Stimulated activated naive CD8-positive, alpha-beta T cell treated with anti-CD3 and anti-CD28 coated beads, Interleukin-15, Interleukin-2, amounts not matched to agents 100 ng/mL and 50 ng/mL, for 24 hours (primary cell): ENCODE measurements at regions not wholly inside any gene's neighbourhood (a gene's known extent, or its start where the extent isn't known, plus 50 kb on each side); places are given as distances from the start of the nearest gene placed in this dataset.

ENCODE experiments used
- H3K27ac Mint-ChIP-seq: one replicate; pipeline ENCODE4 v1.8.0; 2021; ENCODE audit warnings: mild to moderate bottlenecking, mixed read lengths
- H3K27me3 Mint-ChIP-seq: one replicate; pipeline ENCODE4 v1.8.0; 2021; ENCODE audit warnings: mixed read lengths
- H3K36me3 Mint-ChIP-seq: one replicate; pipeline ENCODE4 v1.8.0; 2021; ENCODE audit warnings: low read depth, mixed read lengths
- H3K4me1 Mint-ChIP-seq: one replicate; pipeline ENCODE4 v1.8.0; 2021; ENCODE audit warnings: low read depth, mixed read lengths
- H3K4me3 Mint-ChIP-seq: one replicate; pipeline ENCODE4 v1.8.0; 2021; ENCODE audit warnings: mild to moderate bottlenecking, mixed read lengths
- H3K9me3 Mint-ChIP-seq: one replicate; pipeline ENCODE4 v1.8.0; 2021; ENCODE audit warnings: mixed read lengths

DNA sequence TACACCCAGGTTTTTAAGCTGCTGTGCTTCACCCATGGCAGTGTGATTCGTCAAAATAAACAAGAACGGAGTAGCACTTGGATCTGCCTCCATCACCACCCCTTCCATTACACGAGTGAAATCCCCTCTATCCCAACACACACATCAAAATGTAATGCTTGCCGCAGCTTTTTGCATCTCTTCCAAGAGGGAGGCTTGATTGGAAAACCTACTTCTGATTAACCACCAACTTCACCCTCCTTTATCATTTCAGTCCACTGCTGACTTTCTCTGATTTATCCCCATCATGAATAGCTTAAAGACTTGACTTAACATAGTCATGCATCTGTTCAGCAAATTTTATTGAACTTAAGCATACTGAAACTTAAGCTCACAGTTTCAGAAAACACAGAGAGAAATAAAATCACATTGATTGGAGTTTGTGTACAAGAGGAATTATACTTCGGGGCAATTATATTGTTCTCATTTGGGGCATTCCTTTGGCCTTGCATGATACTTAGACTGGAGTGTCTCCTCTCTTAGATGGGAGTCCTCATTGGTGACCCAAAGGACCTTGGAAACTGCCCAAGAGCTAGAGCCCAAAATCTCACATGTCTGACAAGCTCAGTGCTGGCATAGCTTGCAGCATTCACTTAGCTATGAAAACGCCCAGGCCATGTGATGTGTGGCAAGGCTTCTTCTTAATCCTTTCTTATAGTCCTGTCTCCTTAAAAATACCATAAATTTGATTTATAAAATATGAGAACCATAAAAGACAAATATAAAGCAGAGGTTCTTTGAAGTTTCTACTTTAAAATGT, 124.3 kb upstream of the UMPS start:
- Mint-ChIP-seq H3K9me3 (no peaks in the 10 kb centered on the region), H3K27me3 (peaks cover 14% of the 10 kb centered on the region)

GRCh38 chr3:124607163-124607562, 123.1 kb upstream of the UMPS start:
- Mint-ChIP-seq H3K4me1 (no peaks in the 10 kb centered on the region), H3K9me3 (no peaks in the 10 kb centered on the region), H3K36me3 (no peaks in the 10 kb centered on the region), H3K27ac (no peak overlapping the region), H3K27me3 (peaks cover 13% of the 10 kb centered on the region), H3K4me3 (no peak overlapping the region)

More for the DNA sequence above, 124.3 kb upstream of the UMPS start:
- H3K36me3 Mint-ChIP-seq = no peaks in the 10 kb centered on the region
- no peak overlapping the region for H3K27ac Mint-ChIP-seq
- no peaks in the 10 kb centered on the region for H3K4me1 Mint-ChIP-seq
- no peak overlapping the region for H3K4me3 Mint-ChIP-seq

DNA sequence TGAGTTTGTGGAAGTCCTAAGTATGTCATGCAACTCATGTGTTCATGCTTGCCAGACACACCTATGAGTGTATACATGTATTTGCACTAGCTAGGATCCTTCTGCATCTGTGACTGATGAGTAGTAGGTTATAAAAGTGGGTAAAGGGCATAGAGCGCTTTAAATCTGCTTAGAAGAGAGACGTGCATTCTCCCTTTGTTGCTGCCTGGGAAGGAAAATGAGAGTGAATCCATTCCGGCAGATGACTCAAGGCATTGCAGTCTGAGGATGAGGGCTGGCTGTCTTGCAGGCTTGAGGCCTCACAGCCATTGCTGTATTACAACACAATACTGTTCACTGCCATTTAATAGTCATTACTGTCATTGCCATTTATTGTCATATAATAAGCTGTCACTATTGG, 120.8 kb upstream of the UMPS start:
- Mint-ChIP-seq H3K4me3 (no peak overlapping the region), H3K27ac (no peak overlapping the region), H3K9me3 (no peaks in the 10 kb centered on the region)

GRCh38 chr3:124610130-124610529, 120.1 kb upstream of the UMPS start:
- Mint-ChIP-seq H3K9me3 (no peaks in the 10 kb centered on the region), H3K4me1 (no peaks in the 10 kb centered on the region), H3K4me3 (no peak overlapping the region)

More for the DNA sequence above, 120.8 kb upstream of the UMPS start:
- no peaks in the 10 kb centered on the region for H3K36me3 Mint-ChIP-seq
- H3K4me1 Mint-ChIP-seq = no peaks in the 10 kb centered on the region
- H3K27me3 Mint-ChIP-seq = peaks cover 5% of the 10 kb centered on the region

DNA sequence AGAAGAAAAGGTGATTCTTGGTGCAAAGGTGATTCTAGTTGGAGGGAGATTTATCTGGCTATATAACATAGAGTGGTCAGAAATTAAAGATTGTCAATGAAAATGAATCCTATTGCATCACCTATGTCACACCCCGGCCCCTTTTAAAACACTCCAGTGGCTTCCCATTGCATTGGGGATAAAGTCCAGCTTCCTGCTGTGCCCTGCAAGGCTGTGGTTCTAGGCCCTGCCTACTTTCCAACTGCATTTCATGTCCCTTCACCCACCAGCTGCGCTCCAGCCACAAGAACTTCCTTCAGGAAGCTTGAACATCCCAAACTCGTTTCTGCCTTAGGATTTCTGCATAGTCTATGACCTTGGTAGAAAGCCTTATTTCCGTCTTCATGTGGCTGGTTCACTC, 118.7 kb upstream of the UMPS start:
- Mint-ChIP-seq H3K36me3 (no peaks in the 10 kb centered on the region), H3K9me3 (no peaks in the 10 kb centered on the region), H3K27ac (no peak overlapping the region), H3K4me3 (no peak overlapping the region), H3K4me1 (peaks cover 7% of the 10 kb centered on the region), H3K27me3 (peaks cover 5% of the 10 kb centered on the region)

More at GRCh38 chr3:124610130-124610529, 120.1 kb upstream of the UMPS start:
- Mint-ChIP-seq H3K27ac (no peak overlapping the region), H3K27me3 (peaks cover 5% of the 10 kb centered on the region), H3K36me3 (no peaks in the 10 kb centered on the region)

- H3K4me1 Mint-ChIP-seq = peaks cover 27% of the 10 kb centered on the region
- no peak overlapping the region for H3K27ac Mint-ChIP-seq
- peaks cover 5% of the 10 kb centered on the region for H3K27me3 Mint-ChIP-seq
- no peaks in the 10 kb centered on the region for H3K9me3 Mint-ChIP-seq
- no peak overlapping the region for H3K4me3 Mint-ChIP-seq
- no peaks in the 10 kb centered on the region for H3K36me3 Mint-ChIP-seq
Observed at GRCh38 chr3:124615896-124616543, 114.2 kb upstream of the UMPS start.

- Mint-ChIP-seq H3K27ac (no peak overlapping the region), H3K4me3 (no peak overlapping the region), H3K27me3 (peaks cover 5% of the 10 kb centered on the region), H3K9me3 (no peaks in the 10 kb centered on the region), H3K4me1 (peaks cover 34% of the 10 kb centered on the region), H3K36me3 (no peaks in the 10 kb centered on the region)
Observed at GRCh38 chr3:124617177-124617576, 113.1 kb upstream of the UMPS start.

DNA sequence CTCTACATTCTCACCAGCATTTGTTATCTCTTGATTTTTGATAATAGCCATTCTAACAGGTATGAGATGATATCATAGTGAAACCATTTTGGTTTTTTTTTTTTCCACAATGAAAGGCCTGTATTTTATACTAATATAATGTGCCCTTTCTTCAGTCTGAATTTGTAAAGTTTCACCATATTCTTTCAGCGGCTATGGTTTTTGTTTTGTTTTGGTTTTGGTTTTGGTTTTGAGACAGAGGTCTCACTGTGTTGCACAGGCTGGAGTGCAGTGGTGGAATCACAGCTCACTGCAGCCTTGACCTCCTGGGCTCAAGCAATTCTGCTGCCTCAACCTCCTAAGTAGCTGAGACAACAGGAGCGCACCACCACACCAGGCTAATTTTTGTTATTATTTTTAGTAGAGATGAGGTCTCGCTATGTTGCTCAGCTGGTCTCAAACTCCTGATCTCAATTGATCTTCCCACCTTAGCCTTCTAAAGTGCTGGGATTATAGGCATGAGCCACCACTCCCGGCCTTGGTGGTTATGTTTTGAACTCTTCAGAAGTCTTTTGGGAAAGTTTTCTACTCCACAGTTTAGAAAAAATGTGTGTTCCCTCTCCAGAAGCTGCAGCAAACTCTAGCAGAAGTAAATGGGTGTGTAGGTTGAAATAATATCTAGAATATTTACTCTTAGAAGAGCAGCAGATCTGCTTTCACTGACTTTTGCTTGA, 110.2 kb upstream of the UMPS start:
- peaks cover 42% of the 10 kb centered on the region for H3K4me1 Mint-ChIP-seq
- peak overlapping the region; percentile 74 for H3K27ac Mint-ChIP-seq
- no peaks in the 10 kb centered on the region for H3K9me3 Mint-ChIP-seq
- H3K4me3 Mint-ChIP-seq = peak overlapping the region; percentile 65
- no peaks in the 10 kb centered on the region for H3K27me3 Mint-ChIP-seq
- H3K36me3 Mint-ChIP-seq = no peaks in the 10 kb centered on the region

GRCh38 chr3:124620600-124621063, 109.6 kb upstream of the UMPS start:
- H3K4me3 Mint-ChIP-seq = peak overlapping the region; percentile 65
- no peaks in the 10 kb centered on the region for H3K9me3 Mint-ChIP-seq
- H3K36me3 Mint-ChIP-seq = no peaks in the 10 kb centered on the region
- H3K27ac Mint-ChIP-seq = peak overlapping the region; percentile 74
- peaks cover 42% of the 10 kb centered on the region for H3K4me1 Mint-ChIP-seq
- no peaks in the 10 kb centered on the region for H3K27me3 Mint-ChIP-seq

GRCh38 chr3:124621498-124621897, 108.8 kb upstream of the UMPS start:
- no peaks in the 10 kb centered on the region for H3K36me3 Mint-ChIP-seq
- H3K4me3 Mint-ChIP-seq = no peak overlapping the region
- no peaks in the 10 kb centered on the region for H3K9me3 Mint-ChIP-seq
- no peak overlapping the region for H3K27ac Mint-ChIP-seq
- H3K4me1 Mint-ChIP-seq = peaks cover 35% of the 10 kb centered on the region
- H3K27me3 Mint-ChIP-seq = no peaks in the 10 kb centered on the region

- Mint-ChIP-seq H3K4me3 (no peak overlapping the region), H3K9me3 (no peaks in the 10 kb centered on the region), H3K27me3 (no peaks in the 10 kb centered on the region), H3K4me1 (peaks cover 25% of the 10 kb centered on the region), H3K36me3 (no peaks in the 10 kb centered on the region), H3K27ac (no peak overlapping the region)
Observed at GRCh38 chr3:124625074-124625473, 105.2 kb upstream of the UMPS start.

DNA sequence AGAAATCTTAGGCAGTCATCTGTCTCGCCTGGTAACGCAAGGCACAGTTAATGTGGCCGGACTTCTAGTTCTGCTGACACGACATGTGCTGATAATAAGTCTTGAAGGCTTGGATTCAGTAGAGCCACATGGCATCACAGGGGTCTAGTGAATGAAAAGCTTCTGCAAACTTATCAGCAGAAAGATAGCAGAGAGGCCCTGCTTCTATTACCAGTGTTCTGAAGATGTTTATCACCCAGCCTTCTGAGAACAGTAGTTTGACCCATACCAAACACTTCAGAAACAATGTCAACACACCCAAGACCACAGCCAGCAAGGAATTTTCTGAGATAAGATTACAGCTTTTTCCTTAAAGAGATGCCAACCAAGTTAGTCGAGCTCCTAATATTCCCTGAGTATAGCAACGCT, 102.7 kb upstream of the UMPS start:
- Mint-ChIP-seq H3K4me3 (no peak overlapping the region), H3K27me3 (peaks cover 5% of the 10 kb centered on the region), H3K4me1 (peaks cover 13% of the 10 kb centered on the region), H3K27ac (no peak overlapping the region), H3K36me3 (no peaks in the 10 kb centered on the region), H3K9me3 (no peaks in the 10 kb centered on the region)

DNA sequence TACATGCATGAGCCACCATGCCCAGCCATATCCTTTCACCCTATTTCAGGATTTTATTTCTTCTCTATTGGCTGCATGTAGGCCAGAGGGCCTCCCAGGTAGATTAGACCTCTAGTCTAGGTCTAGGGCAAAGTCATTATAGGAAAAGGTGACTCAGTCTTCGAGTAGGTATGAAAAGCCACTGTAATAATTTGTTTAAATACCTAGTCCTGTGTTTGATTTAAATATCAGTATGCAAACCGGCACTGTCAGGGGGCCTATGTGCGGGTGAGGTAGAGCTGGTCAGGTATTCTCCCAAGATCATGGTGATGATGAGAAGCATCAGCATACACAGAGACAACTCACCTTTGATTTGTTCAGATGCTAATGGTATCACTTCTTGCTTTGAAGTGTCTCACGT, 101.4 kb upstream of the UMPS start:
- H3K36me3 Mint-ChIP-seq = no peaks in the 10 kb centered on the region
- H3K9me3 Mint-ChIP-seq = no peaks in the 10 kb centered on the region
- H3K27ac Mint-ChIP-seq = no peak overlapping the region
- H3K27me3 Mint-ChIP-seq = peaks cover 5% of the 10 kb centered on the region
- H3K4me3 Mint-ChIP-seq = no peak overlapping the region
- peaks cover 7% of the 10 kb centered on the region for H3K4me1 Mint-ChIP-seq

DNA sequence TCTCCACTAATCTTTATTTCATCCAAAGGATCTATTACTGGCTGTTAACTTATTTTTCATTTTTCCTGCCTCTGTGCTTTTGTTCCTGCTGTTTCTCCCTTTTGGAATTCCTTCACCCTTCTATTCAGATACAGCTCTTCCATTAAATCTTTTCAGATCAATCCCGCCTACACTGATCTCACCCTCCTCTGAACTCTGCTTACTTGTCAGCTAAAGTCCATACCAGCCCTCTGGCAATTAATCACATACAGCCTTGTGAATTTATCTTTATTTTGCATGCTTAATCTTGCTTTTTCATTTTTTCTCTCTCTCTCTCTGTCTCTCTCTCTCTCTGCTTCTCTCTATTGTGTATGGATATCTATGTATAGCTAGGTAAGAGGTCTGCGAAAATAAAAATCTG, 100.8 kb upstream of the UMPS start:
- Mint-ChIP-seq H3K27ac (no peak overlapping the region), H3K9me3 (no peaks in the 10 kb centered on the region), H3K4me1 (peaks cover 5% of the 10 kb centered on the region), H3K27me3 (peaks cover 5% of the 10 kb centered on the region), H3K36me3 (no peaks in the 10 kb centered on the region), H3K4me3 (no peak overlapping the region)

DNA sequence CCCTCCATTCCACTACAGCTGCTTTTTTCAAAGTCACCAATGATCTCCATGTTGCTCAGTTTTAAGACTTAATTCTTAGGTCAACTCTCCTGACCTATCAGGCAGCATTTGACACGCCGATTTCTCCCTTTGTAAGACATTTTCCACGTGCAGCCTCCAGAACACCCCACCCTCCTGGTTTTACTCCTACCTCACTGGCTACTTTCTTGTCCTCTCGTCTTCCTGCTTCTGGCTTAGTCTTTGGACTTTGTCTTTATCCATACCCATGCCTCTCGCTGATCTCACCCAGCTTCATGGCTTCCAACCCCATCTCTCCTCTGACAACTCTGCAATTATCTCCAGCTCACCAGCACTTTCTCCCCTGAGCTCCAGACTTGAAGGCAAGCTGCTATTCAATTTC, 99.3 kb upstream of the UMPS start:
- H3K4me3 Mint-ChIP-seq = no peak overlapping the region
- H3K4me1 Mint-ChIP-seq = peaks cover 9% of the 10 kb centered on the region
- peaks cover 5% of the 10 kb centered on the region for H3K27me3 Mint-ChIP-seq
- no peak overlapping the region for H3K27ac Mint-ChIP-seq
- H3K36me3 Mint-ChIP-seq = no peaks in the 10 kb centered on the region
- H3K9me3 Mint-ChIP-seq = no peaks in the 10 kb centered on the region
